ENCODE measurements at regions not wholly inside any gene's neighbourhood (a gene's known extent, or its start where the extent isn't known, plus 50 kb on each side); places are given as distances from the start of the nearest gene placed in this dataset.

DNA sequence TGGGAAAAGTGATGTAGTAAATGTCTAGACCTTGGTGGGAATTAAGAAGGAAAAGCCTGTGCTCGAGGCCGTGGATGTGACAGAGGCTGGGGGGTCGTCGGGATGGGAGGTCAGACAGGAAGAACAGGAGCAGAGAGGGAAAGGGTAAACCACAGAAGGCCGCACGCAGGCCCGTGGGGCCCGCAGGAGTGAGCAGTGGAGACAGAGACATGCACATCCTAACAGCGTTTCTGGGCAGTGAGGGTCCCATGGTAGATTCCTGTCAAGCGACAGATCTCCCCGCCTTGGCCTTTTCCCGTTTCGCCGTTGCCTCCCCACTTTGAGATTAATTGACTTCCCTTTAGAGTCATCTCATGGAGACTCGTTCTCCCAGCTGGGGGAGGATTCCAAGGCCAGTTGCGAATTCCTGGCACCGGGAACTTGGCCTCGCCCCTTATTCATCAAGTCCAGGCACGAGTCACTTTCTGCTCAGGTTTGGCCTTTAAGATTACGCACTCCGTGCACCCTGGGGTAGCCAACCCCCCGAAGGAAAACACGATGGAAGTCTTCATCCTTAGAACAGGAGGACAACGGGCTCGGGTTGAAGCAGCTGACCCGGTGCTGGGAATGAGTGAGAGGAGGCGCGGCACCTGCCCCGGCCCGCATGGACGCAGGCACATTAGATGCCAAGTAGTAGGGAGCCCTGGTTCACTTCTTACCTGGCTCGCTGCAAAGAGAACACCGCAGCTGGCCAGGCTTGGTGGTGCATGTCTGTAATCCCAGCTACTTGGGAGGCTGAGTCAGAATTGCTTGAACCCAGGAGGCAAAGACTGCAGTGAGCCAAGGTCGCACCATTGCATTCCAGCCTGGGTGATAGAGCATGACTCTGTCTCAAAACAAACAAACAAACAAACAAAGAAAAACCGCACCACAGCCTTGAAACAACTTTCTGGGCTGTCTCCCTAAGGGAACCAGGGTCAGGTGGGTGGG lies 315.2 kb upstream of the SHH start:
- DNase-seq: no peak

DNA sequence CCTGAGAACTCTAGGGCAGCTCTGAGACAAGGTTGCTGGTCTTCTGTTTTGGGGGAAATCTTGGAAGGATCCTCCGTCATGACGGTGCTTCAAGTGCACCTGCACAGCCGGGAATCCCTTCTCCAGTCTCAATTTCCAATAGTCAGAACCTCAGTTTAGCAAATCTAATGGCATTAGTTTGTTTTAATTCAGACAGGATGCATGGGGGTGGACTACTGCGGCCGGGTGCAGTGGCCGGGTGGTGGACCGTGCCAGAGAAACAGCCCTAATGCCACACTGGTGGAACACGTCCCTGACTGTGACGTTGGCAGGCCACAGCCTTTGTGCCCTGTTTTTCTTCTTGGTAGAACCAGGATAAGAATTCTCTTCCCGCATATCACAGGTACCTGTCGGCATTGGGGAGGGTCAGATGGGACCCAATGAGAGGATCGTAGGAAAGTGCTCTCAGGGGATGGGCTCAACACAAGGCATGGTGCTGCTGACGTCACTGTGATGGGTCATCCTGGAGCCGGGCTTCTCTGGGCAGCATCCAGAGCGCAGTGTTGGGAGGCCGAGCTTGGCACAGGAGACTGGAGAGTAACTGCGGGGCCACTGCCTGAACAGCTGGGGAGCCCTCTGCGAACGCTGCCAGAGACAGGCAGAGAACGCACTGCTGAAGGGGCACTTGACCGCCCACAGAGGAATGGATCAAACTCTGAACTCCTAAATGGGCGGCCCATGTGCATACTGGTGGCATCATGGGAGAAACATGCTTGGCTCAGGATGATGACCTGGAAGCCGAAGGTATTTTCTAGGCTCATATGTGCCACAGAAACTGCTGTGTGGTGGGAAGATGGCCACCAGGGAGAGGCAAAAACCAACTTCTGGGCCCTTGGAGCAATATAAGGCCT lies 313.8 kb upstream of the SHH start:
- no peak for DNase-seq

DNA sequence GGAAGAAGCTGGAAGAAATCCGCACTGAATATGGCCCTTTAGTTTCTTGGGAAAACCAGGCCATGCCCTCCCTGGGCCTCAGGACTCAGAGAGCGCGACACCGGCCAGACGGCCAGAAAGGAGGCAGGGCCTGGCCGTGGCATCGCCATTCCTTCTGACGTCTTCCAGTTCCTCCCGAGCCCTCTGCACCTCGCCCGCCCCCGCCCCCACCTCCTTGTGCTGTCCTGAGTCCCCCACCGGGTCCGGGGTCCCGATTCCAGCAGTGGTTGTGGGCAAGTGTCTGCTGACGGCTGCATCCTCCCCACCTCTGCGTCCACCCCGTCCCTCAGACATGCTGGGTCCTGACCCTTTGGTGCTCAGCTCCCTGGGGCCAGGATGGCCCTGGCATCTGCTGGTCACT lies 312.1 kb upstream of the SHH start:
- DNase-seq: no peak

DNA sequence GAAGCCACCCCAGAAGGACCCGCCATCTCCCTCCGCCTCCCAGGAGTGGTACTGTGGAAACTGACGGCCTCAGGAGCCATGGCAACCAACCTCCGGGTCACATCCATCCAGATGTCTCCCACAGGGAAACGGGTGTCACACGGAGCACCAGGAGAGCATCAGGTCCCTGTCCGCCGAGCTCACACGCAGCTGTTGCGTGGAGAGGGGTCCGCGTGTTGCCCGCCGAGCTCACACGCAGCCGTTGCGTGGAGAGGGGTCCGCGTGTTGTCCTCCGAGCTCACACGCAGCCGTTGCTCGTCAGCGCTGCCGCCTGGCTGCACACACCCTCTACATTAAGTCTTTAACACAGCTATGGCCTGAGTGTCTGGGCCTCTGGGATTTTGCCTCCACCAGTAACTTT lies 311.1 kb upstream of the SHH start:
- DNase-seq: no peak

DNA sequence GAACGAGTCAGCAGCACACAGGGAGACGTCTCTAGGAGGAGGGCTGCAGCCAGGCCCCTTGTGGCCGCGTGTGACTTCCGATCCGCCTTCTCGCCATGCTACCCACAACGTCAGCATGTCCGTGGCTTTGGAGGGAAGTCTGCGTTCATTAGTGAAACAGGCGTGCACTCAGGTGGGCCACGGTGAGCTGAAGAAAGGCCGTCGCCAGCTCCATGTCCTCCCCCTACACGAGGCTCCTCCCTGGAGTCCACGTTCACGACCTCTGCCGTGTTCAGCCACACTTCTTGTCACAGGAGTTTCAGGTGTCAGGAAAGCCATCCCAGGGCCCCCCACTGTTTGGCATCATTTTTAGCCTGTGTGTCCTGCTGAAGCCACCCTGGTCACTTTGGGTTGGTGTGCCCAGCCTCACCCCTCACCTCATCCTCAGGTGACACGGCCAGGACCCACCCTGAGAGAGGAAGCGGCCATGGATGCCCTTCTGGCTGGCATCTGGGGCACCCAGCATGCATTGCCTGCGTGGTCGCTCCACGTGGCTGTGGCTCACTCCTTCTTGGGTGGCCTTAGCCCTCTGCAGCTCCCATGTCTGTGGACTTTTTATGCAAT lies 310.6 kb upstream of the SHH start:
- DNase-seq: no peak

DNA sequence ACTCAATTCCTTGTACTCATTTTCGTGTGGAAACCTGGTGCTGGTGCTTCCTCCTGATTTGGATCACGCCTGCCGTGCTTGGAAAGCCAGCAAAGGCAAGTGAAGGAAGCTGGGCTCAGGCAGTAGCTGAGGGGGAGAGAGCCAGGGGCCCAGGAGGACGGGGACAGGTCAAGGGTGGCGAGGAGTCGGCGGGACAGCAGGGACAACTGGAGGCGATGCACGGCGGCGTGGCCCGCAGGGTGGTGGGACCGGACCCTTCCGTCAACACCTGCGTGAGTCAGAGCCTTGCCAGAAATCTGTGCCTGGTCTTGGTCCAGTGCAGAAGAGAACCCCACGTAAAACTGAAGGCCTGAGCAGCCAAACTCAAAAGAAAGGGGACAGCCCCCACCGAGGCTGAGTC lies 309.7 kb upstream of the SHH start:
- no peak for DNase-seq

DNA sequence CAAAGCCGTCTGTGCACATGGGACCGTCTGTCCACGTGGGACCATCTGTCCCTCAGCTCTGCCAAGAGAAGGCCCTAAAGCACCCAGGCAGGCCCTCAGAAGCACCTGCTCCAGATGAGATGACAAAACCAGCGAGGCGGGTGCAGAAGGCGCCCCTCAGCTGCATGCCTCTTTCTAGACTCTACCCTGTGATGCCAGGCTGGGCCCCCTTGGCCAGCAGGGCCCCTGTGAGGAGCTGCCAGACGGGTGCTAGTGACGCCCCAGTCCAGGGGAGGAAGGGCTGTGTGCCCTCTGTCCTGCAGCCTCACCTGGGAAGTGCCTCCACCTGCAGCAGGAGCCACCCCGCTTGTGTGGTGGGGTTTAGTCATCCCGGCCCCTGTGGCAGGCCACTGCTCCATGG lies 309.2 kb upstream of the SHH start:
- no peak for DNase-seq

DNA sequence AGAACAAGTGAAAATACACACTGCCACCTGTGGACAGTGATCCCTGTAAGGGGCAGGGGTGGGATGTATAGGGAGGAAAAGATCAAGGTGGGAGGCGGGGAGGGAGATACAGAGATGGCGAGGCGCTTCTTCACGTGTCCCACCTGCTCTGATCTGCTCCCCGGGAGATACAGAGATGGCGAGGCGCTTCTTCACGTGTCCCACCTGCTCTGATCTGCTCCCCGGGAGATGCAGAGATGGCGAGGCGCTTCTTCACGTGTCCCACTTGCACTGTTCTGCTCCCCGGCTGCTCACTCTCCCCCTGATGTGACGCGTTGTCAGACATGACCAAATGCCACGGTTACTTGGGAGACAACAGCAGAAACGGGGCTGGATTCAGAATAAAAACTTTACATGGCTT lies 308.3 kb upstream of the SHH start:
- DNase-seq: no peak

DNA sequence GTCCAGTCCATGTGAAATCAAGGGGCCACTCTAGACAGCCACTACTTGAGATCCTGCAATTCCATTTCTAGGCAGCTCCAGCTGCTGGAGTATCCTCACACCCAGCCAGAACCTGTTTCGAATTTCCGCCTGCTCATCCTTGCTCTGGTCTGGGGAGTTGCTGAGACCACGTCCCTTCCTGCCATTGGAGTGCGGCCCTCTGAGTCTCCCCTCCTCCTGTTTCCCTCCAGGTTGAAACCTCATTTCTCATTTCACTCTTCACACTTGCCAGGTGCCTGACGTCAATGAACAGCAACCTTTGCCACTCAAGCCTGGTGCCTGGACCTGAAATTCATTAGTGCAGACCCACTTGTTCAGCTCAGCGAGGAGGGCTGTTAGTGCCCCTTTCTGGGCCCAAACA lies 307.5 kb upstream of the SHH start:
- DNase-seq: no peak

DNA sequence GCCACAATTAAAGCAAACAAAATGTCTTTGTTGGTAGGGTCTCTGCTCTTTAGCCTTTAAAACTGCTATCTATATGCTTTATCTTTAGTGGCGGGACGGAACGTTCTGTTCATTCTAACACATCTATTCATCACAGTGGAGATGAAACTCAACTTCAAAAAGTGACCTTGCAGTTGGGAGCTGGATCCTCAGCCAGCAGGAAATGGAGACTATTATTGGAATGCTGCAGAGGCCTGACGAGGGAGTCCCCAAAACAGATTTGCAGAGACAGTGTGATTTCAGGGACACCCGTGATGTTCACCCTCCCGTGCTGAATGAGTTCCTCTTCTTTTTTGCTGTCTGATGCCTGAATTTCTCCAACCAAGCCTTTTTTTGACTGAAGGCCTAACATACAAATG lies 306.0 kb upstream of the SHH start:
- DNase-seq: no peak

DNA sequence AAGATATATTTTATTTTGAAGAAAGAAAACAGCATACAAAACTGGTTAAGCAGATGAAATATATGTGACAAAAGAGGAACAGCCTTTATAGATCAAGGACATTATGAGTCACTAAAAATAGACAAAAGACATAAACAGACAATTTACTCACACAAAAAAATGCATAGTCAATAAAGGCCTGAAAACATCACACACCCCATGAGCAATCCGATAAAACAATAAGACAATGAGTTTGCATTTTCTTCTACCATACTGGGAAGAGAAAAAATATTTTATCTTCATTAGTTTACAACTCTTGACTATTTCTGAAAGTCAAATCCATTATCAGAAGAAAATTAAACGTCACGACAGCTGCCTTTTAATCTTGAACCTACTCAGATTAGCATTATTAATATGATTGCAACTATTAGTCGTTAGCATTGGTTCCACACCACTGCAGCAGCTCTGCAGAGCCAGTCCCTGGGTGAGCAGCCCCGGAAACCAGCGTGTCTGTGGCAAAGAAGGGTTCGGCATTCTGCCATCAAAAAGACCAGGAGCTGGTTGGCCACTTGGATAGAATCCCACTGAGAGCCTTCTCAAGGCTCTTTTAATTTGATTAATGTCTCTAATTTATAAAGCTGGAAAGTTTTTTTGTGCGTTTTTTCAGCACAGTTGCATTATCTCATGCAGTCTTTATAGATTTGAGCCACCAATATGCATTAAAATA lies 305.4 kb upstream of the SHH start:
- no peak for DNase-seq

DNA sequence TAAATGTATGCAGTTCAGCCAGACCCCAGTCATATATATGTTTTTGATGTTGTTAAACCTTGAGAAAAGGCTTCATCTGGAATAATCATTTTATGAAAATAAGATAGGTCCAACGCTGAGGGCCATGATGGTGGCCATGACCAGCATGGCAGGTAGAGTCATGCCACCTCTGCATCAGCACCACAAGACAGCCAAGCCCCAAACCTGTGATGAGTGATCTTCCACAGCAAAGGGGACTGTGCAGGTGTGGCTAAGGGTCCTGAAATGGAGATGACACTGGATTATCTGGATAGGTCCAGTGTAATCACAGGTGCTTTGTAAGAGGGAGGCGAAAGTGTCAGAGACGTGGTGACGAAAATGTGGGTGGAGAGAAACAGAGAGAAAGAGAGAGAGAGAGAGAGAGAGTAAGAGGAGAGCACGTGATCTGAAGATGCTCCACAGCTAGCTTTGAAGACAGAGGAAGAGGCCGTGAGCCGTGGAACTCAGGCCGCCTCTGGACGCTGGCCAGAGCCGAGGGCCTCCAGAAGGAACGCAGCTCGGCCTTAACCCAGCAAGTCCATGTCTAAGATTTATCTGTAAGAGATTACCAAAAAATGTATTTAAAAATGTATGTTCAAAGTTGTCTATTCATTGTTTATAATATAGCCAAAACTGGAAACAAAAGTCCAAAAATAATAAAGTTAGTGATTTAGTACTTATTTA lies 304.4 kb upstream of the SHH start:
- DNase-seq: no peak

DNA sequence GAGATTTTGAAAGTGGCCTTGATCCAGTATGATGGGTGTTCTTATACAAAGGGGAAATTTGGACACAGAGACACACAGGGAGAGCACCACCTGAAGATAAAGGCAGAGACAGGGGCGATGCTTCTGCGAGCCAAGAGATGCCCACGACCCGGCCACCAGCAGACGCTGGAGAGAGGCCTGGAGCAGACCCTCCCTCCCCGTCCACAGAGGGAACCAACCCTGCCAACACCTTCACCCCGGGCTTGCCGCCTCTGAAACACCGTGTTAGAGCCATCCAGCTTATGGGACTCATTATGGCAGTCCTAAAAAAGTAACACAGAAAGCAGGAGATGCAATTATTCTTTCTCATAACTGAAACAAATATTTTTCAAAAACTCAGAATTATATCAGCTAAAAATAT lies 303.3 kb upstream of the SHH start:
- DNase-seq: no peak

DNA sequence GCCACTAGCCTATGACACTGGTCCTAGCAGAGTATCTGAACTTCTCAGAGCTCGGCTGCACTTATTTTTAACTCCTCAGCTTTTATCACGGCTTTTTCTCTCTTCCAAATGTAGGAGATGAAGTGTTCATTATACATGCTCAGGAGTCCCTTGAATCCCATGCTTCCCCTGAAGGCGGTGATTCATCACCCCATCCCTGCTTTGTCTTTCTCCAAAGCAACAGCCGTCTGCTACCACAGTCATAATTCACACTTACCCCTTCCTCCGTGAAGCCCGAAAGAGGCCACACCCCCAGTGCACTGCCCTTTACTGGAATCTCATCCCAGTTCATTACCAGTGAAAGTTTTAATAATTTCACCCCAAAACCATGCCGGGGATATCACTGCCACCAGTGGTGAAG lies 301.5 kb upstream of the SHH start:
- DNase-seq: no peak

DNA sequence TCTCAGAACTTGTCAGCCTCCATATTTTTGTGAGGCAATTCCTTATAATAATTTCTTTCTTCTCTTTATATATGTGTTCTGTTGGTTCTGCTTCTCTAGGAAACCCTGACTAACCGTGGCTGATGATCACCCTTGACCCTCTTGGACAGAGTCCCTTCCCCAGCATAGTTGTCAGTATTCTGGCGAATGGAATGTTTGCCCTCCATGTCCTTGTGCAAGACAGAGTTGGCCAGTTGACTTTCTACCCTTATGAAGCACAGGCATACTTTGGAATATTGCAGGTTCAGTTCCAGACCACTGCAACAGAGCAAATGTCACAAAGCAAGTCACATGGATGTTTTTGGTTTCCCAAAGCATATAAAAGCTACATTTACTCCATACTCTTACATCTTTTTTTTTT lies 297.7 kb upstream of the SHH start:
- no peak for DNase-seq

DNA sequence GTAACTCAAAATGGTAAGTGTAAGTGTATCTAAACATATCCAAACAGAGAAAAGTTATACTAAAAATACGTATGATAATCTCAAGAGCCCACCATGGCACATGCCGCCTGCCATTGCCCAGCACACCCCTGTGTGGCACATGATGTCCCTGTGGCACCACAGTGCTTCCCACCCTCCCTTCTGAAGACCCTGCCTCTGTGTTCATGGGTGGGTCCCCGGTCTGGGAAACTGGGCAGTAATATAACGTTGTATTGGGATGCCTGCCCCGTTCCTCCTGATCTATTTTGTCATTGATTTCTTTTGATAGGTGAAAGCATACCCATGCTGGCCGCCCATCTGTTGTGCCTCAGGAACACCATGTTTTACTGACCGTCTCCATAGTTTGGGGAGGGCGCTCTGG lies 296.8 kb upstream of the SHH start:
- no peak for DNase-seq

DNA sequence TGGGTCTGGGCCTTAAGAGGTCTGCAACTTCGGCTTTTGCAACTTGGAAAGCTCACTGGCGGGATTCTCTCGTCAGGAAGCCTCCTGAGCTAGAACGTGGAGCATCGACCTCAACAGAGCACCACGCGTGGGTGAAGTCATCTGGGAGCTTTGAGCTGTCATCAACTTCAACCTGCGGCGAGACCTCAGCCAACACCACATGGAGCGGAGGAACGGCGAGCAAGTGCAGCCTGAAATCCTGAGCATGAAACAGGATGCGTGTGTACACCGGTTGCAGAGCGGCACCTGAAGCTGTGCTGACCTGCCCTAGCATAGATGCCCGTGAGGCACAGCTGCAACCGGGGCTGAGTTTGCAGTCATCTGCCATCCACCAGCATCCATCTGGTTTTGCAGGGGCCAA lies 295.7 kb upstream of the SHH start:
- no peak for DNase-seq

DNA sequence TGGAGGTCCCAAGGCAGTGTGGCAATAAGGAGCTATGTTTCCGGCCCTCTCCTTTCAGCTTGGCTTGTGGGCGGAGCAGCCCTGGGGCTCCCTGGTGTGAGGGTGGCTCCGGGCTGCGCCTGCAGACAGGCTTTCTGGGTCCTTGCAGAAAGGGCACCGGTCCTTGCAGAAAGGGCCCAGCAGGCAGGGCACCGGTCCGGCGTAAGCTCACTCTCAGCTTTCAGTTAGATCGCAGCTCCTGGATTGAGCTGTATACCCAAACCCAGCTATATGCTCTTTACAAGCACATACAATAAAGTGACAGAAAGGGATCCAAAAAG lies 293.8 kb upstream of the SHH start:
- no peak for DNase-seq

DNA sequence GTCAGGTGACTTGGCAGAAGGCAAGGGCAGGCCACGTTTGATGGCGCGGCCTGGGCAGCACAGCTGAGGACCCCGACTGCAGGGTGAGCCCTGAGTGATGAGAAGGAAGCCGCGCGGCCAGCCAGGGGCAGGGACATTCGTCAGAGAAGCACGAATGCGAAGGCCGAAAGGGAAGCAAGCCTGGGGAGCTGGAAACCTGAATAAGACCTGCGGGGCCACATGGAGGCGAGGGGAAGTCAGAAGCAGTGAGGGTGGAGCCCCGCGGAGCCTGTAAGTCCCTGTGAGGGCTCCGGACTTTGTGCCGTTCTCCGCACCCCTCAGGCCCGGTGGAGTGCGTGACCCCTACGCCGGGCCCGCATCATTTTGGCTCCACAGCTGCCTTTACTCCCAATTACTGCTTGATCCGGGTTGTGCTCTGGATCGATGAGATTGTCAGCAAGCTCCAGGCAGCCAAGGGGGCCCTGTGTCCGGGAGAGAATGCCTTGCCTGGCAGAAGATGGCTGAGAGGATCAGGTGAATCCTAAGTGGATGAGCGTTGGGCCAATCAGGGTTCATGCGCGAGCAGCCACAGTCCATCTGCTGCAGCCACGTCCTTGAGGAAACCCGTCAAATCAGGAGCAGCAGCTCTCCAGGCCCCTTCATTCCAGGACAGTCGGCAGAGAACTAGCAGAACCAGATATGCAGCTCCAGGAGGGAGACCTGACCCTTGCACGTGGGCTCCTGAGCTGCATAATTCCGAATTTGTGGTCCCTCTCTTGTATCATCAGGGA lies 293.3 kb upstream of the SHH start:
- DNase-seq: no peak

DNA sequence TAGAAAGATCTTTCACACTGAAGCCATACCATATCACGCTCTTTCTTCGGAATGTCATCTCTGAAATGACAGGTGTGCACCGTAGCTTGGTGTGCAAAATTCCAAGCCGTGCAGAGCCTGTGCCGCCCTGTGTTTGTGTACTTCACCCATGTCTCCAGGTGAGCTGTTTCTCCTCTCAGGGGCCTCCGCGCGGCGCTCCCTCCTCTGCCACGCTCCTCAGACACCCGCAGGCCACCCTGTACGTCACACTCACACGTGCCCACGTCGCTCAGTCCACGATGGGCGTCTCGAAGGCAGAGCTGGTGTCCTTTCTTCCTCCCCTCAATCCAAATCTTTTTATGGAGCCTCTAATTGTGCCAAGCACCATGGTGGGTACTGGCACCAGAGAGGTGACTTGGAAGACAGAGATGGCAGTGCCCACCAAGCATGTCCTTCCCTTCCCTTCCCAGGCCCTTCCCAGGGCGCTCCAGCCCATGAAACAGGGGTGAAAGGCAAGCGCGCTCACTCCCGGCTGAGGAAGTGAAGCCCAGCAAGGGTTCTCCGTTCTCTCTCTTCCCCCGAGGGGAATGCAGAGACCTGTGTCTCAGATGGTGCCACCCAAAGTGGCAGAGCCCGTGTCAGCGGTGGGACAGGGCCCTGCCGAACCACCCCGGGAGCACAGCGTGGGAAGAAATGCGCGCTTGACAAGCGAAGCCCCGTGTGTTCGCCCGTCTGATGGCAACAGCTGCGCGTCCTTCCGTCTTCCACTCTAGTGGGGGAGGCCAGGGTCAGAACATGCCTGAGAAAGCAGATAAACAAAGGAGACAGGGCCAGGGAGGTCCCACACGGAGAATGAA lies 292.5 kb upstream of the SHH start:
- DNase-seq: no peak

All from muscle of arm (tissue), 1 donor.